Mesodermal cell (in vitro differentiated cells): ENCODE measurements at regions not wholly inside any gene's neighbourhood (a gene's known extent, or its start where the extent isn't known, plus 50 kb on each side); places are given as distances from the start of the nearest gene placed in this dataset.

ENCODE experiments used
- H3K27ac ChIP-seq: 2 replicates; pipeline ENCODE4 v1.7.0; 2013; ENCODE audit warnings: mild to moderate bottlenecking, low read depth, low read length, moderate library complexity; ENCODE audit not compliant: severe bottlenecking
- H3K36me3 ChIP-seq: 2 replicates; pipeline ENCODE4 v1.7.1; 2013; ENCODE audit warnings: mild to moderate bottlenecking, low read length, moderate library complexity; ENCODE audit not compliant: control insufficient read depth, insufficient read depth
- H3K4me1 ChIP-seq: one replicate; pipeline ENCODE4 v1.7.1; 2013; ENCODE audit warnings: mild to moderate bottlenecking, low read length; ENCODE audit not compliant: insufficient read depth, control insufficient read depth, poor library complexity, severe bottlenecking
- H3K4me3 ChIP-seq: 2 replicates; pipeline ENCODE4 v1.7.0; 2013; ENCODE audit warnings: low read length, control low read depth, mild to moderate bottlenecking; ENCODE audit not compliant: insufficient read depth, poor library complexity, severe bottlenecking; ENCODE audit errors: extremely low read depth
- H3K9me3 ChIP-seq: 2 replicates; pipeline ENCODE4 v1.7.1; 2013; ENCODE audit warnings: mild to moderate bottlenecking, low read length, moderate library complexity; ENCODE audit not compliant: control insufficient read depth
- WGBS, 2 experiments: methylation state at CpG; one replicate each; pipeline ENCODE4 v1.1.5; 2013; ENCODE audit warnings: missing lambda C conversion rate in 2 of 2; ENCODE audit not compliant: insufficient coverage in 2 of 2; 5-methylcytosine and 5-hydroxymethylcytosine counted together

DNA sequence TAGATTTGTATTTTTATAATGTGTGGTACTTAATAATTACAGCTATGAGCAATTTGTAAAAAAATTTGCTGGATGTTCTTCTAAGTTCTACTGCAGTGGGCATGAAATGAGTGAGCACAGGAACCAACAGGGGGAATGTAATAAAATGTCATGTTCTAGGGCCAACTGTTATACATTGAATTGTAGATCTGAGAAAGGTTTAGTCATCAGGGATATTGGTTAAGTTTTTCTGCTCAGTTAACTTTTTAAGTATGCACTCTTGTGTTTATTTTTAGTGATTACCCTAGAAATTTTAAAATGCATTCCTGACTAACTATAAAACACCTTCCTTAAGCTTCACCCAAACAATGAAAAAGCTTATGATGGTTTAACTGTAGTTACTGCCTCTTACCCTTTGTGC is 101.8 kb downstream of the CAND1 start:
- H3K27ac ChIP-seq = no peak overlapping the region
- H3K36me3 ChIP-seq = no peaks in the 10 kb centered on the region
- no peak overlapping the region for H3K4me3 ChIP-seq
- H3K9me3 ChIP-seq = no peaks in the 10 kb centered on the region
- no peaks in the 10 kb centered on the region for H3K4me1 ChIP-seq

DNA sequence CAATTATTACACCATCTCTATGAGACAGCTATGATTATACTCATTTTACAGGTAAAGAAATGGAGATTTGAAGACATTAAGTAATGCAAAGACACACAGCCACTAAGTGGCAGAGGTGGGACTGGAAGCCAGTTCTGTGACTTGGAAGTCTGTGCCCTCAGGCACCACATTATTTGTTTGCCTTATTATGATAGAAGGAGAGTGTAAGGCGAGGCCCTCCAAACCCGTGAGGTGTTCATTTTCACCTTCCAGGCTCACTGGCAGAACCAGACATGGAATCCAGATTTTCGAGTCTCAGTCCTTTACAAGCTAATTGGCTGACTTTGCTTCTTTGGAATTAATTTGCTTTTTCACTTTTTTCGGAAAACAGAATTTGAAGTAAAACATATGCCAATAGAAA is 107.9 kb downstream of the CAND1 start:
- no peaks in the 10 kb centered on the region for H3K36me3 ChIP-seq
- H3K27ac ChIP-seq = no peak overlapping the region
- H3K9me3 ChIP-seq = no peaks in the 10 kb centered on the region
- H3K4me1 ChIP-seq = no peaks in the 10 kb centered on the region
- WGBS, 2 experiments = 86 to 100% methylated on average over 1 to 4 of the region's 4 CpGs
- no peak overlapping the region for H3K4me3 ChIP-seq

DNA sequence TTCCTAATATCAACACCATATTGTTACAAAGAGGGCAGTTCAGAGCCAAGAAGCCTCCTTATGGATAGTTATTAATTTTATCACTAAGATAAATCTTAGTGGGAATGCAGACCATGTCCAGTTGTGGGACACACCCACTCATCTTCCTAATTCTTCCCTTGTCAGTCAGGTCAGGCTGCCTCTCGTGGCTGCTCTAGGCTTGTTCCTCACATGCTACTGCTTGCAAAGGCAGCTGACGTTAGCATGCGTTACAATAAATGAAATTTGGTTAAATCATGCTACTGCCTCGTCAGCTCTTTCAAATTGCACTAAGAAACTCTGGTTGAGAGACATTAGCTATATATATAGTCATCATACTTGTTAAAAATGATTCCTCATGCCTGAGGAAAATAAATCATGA is 108.4 kb downstream of the CAND1 start:
- Histone ChIP-seq H3K4me3 (no peak overlapping the region), H3K9me3 (no peaks in the 10 kb centered on the region), H3K4me1 (no peaks in the 10 kb centered on the region), H3K36me3 (no peaks in the 10 kb centered on the region), H3K27ac (no peak overlapping the region)
- 96 to 100% methylated on average over 1 to 3 of the region's 4 CpGs for WGBS, 2 experiments

DNA sequence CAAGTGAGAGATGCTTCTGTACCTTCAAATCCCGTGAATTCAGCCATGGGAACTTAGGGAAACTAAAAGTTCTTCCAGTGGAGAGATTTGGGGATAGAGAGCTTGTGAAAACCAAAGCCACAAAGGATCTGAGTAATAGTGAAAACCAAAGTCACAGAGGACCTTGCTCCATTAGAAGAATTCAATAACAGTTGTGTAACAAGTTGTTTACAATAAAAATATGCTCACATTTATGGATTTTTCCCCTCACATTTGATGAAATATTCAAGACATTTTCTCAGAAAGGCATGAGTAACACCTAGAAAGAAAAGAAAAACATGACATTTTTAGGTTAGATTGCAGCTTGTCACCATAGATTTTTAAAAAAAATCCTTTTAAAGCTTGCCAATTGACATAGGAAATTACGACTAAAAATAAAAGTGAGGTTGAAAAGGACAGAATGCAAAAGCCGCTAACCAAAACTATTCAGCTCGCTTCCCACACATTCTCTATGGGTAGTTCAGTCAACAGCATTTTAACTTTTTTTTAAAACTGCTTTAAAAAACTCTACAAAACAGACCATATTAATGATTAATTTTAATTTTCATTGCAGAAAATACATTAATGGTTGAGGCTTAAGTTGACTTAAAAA is 113.2 kb downstream of the CAND1 start:
- Histone ChIP-seq H3K4me1 (no peaks in the 10 kb centered on the region), H3K9me3 (no peaks in the 10 kb centered on the region), H3K27ac (no peak overlapping the region), H3K36me3 (no peaks in the 10 kb centered on the region), H3K4me3 (no peak overlapping the region)
- 63 to 71% methylated on average over 1 of the region's 4 CpGs for WGBS, 2 experiments

DNA sequence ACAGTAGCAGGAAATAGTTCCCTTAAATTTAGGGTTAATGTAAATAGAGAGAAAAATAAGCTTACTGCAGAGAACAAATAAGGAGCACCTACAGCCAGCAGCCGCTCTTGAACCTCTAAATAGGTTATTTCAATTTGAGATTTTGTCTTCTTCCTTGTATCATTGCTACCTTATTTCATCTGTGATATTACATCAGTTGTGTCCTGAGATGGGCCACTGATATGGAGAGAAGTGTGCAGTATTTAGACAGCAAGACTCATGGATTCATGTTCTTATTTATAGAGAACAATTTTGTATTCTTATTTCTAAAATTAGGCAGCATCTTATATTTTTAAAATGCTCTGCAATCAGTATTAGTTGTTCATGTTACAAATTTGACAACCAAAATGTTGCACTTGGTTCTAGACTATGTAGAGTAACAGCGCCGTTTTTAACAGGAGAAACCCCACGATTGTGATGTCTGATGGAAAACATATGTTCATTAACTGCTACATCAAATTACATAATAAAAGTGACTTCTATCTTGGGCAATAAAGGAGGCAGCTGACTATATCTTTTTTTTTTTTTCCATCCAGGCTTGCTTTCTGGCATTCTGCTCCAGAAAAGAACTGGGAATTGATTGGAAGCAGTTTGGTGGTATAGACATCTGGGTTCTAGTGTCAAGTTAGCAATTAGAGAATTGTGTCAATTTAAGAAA is 117.9 kb downstream of the CAND1 start:
- WGBS, 2 experiments = 0% methylated on average over 1 of the region's 4 CpGs; no CpG with 5 or more reads in 1 of the 2 experiments
- Histone ChIP-seq H3K4me1 (no peaks in the 10 kb centered on the region), H3K4me3 (no peak overlapping the region), H3K27ac (no peak overlapping the region), H3K9me3 (no peaks in the 10 kb centered on the region), H3K36me3 (no peaks in the 10 kb centered on the region)

DNA sequence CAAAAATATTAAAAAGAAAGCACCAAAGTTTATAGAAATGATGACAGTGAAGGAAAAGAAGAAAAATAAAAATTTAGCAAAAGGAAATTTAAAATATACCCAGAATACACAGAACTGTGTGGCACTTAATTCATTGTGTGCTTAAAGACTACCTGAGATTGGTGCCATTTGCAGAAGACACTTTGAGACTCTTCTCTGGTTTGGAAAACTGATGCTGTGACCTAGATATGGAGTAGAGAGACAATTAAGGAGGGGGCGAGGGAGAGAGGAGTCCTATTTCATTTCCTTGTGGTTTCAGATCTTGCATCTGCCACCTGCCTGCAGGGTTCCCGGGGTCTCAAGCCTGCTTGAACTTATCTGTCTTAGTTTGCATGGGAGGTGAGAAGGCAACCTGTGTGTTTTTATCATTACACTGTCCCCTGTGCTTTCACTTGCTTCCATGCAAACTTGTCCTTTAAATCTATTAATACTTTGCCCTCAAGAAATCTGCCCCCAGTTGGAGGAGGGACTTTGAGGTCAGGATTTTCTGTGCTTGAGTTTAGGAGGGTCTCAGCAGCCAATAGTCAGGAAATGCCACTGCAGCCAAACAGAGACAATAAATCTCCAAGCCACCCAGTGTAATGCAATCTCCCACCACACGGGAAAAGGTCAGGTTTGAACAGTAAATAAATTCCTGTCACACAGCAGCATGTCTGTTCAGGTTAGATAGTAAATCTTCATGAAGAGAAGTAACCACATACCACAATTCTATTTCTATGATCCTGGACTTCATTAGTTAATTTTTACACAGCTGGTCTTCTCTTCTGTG is 119.4 kb downstream of the CAND1 start:
- Histone ChIP-seq H3K4me1 (no peaks in the 10 kb centered on the region), H3K36me3 (no peaks in the 10 kb centered on the region), H3K9me3 (no peaks in the 10 kb centered on the region), H3K4me3 (no peak overlapping the region), H3K27ac (no peak overlapping the region)
- WGBS, 2 experiments = 17 to 70% methylated on average over 1 of the region's 3 CpGs

DNA sequence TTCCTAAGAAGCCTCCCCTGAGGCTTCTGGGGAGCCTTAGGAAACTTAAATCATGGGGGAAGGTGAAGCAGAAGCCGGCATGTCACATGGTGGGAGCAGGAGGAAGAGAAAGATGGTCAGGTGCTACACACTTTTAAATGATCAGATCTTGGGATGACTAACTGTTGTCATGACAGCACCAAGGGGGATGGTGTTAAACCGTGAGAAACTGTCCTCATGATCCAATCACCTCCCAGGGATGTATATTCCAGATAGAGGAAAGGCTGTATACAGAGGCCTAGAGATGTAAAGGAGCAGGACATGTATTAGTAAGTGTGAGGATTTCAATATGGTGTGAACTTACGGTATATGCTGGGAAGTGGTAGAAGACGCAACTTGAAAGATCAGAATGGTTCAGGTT is 121.1 kb downstream of the CAND1 start:
- H3K36me3 ChIP-seq = no peaks in the 10 kb centered on the region
- WGBS, 2 experiments = 100% methylated on average over 2 to 3 of the region's 4 CpGs
- H3K9me3 ChIP-seq = no peaks in the 10 kb centered on the region
- no peak overlapping the region for H3K4me3 ChIP-seq
- H3K4me1 ChIP-seq = no peaks in the 10 kb centered on the region
- no peak overlapping the region for H3K27ac ChIP-seq

DNA sequence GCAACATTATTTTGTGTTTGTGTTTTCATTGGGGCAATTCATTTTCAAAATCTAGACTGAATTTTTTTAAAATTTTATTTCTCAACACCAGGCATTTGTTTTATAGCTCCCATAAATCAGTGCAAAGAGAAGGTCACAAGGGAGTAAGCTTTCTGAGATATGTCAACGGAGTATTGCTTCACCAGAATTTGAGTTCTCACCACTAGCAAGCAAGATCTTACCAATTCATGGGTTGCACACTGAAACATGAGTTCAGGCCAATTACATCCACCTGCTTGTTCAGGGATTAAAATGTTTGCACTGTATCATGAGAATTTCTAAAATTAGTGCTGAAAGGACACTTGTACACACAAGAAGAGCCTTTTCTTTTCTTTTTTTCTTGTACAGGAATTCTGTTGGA is 121.9 kb downstream of the CAND1 start:
- 78 to 100% methylated on average over 1 of the region's 1 CpG for WGBS, 2 experiments
- no peaks in the 10 kb centered on the region for H3K36me3 ChIP-seq
- no peak overlapping the region for H3K27ac ChIP-seq
- H3K4me1 ChIP-seq = no peaks in the 10 kb centered on the region
- H3K4me3 ChIP-seq = no peak overlapping the region
- H3K9me3 ChIP-seq = no peaks in the 10 kb centered on the region

DNA sequence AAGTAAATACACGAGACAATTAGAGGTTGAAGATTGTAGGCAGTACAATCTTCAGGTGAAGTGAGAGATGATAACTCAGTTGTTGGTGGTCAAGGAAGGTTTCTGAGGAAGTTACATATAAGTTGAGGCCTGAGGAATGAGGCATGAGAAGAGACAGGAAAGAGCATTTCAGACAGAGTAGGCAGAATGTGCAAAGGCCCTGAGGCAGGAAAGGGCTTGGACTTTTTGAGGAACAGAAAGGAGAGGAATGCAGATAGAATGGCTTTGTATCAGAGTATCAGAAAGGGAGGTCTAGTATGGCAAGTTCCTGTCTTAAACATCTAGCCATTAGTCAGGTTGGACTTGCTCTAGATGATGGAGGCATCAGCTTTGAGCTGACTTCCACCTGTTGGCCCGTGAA is 122.5 kb downstream of the CAND1 start:
- Histone ChIP-seq H3K4me3 (no peak overlapping the region), H3K27ac (no peak overlapping the region)
- WGBS, 2 experiments = 92 to 100% methylated on average over 2 of the region's 2 CpGs

DNA sequence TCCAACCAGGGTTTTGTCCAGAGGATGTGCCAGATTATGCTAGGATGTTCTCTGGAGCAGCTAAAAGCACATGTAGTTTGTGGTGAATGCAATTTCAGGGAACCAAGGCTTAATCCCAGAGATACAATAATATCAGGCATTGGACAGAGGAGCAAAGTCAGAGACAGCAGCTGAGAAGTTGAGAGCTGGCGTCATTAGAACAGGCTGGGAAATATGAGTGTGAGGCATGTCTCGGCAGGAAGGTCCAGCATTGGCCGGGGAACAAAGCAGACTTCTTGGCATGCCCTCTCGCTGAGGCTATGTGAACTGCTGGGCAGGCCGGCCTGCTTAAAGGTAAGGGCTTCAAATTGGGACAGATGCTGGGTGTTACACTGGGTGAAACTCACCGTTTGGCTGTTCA is 125.4 kb downstream of the CAND1 start:
- 81 to 88% methylated on average over 6 of the region's 6 CpGs for WGBS, 2 experiments
- Histone ChIP-seq H3K27ac (no peak overlapping the region), H3K4me1 (no peaks in the 10 kb centered on the region), H3K4me3 (no peak overlapping the region), H3K9me3 (no peaks in the 10 kb centered on the region), H3K36me3 (no peaks in the 10 kb centered on the region)

More for the DNA sequence above, 122.5 kb downstream of the CAND1 start:
- no peaks in the 10 kb centered on the region for H3K36me3 ChIP-seq
- H3K9me3 ChIP-seq = no peaks in the 10 kb centered on the region
- H3K4me1 ChIP-seq = no peaks in the 10 kb centered on the region

DNA sequence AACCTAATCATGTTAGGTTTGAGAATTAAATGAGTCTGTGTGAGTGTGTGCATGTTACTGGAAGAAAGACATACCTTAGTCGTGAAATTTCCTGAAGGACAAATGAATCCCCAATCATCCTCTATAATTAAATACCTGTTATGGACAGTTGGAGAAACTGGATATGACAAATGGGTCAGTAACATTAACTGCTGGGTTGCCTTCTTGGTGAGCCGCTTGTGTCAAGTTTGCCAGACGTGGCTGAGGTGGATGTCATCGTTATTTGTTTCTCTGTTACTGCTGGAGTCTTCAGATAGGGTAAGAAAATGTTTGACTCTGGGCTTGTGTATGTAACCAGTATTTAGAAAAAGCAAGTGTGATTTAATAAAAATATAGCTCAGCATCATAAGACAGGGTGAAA is 131.6 kb downstream of the CAND1 start:
- 92% methylated on average over 3 of the region's 4 CpGs for WGBS, 2 experiments
- no peaks in the 10 kb centered on the region for H3K4me1 ChIP-seq
- no peaks in the 10 kb centered on the region for H3K9me3 ChIP-seq
- no peak overlapping the region for H3K4me3 ChIP-seq
- H3K27ac ChIP-seq = no peak overlapping the region
- H3K36me3 ChIP-seq = no peaks in the 10 kb centered on the region
